Upper lobe of left lung (tissue), 6 donors: ENCODE measurements at regions not wholly inside any gene's neighbourhood (a gene's known extent, or its start where the extent isn't known, plus 50 kb on each side); places are given as distances from the start of the nearest gene placed in this dataset.

Experiments used
- ATAC-seq, 2 donors: fragments of 200-7000 bp; cut with Tn5 transposase; one replicate each; pipeline ENCODE4 v1.9.1; 2022; ENCODE audit warnings: mild to moderate bottlenecking in 2 of 2, moderate library complexity in 2 of 2; ENCODE audit not compliant: low FRiP score in 2 of 2
- DNase-seq, 2 donors: peaks; one replicate each; pipeline ENCODE4 v3.0.0-alpha.2; 2019 to 2020
- H3K27ac ChIP-seq, 4 donors: fragments of 200-600 bp; sonication (generic); one replicate each; pipeline ENCODE4 v1.5.1; 2016 to 2019
- H3K27me3 ChIP-seq, 4 donors: fragments of 200-600 bp; sonication (generic); one replicate each; pipeline ENCODE4 v1.5.1; 2017 to 2019
- H3K36me3 ChIP-seq, 4 donors: fragments of 200-600 bp; sonication (generic); one replicate each; pipeline ENCODE4 v1.5.1; 2016 to 2019
- H3K4me1 ChIP-seq, 4 donors: fragments of 200-600 bp; sonication (generic); one replicate each; pipeline ENCODE4 v1.5.1; 2018 to 2019
- H3K4me3 ChIP-seq, 4 donors: fragments of 200-600 bp; sonication (generic); one replicate each; pipeline ENCODE4 v1.5.1; 2017 to 2019; ENCODE audit warnings: mild to moderate bottlenecking in 2 of 4, moderate library complexity in 1 of 4
- H3K9me3 ChIP-seq, 4 donors: fragments of 200-600 bp; sonication (generic); one replicate each; pipeline ENCODE4 v1.5.1; 2018 to 2019
- EP300 ChIP-seq, 4 donors: sonication (generic); formaldehyde crosslinking; IDR thresholded peaks; one replicate each; pipeline ENCODE4 v1.5.1; 2017; ENCODE audit warnings: antibody characterized with exemption in 4 of 4, control low read depth in 2 of 4
- POLR2A ChIP-seq, 4 donors: fragments of 450-650 bp; IDR thresholded peaks; one replicate each; pipeline ENCODE4 v1.5.1; 2016 to 2017; ENCODE audit warnings: antibody characterized with exemption in 4 of 4, mild to moderate bottlenecking in 2 of 4
- POLR2AphosphoS5 ChIP-seq, 2 donors: sonication (generic); formaldehyde crosslinking; IDR thresholded peaks; one replicate each; pipeline ENCODE4 v1.5.1; 2017; ENCODE audit warnings: antibody characterized with exemption in 2 of 2
- WGBS, 2 donors: methylation state at CpG; one replicate each; pipeline ENCODE4 v1.1.5; 2017 to 2018; 5-methylcytosine and 5-hydroxymethylcytosine counted together
- TF ChIP-seq, protein P1 (sequence below), 6 experiments: fragments of 450-650 bp in 4 of 6; fragments of 200-600 bp in 2 of 6; sonication (generic) in 2 of 6; IDR thresholded peaks; one replicate each; pipeline ENCODE4 v1.5.1; 2016 to 2019; ENCODE audit warnings: antibody characterized with exemption in 6 of 6
- donor health status: DM: no; HTN: no; CAD: no; lungs with moderate emphysema.
- donor health status: DM: no; HTN: yes; CAD: no; lungs with severe emphysema.

DNA sequence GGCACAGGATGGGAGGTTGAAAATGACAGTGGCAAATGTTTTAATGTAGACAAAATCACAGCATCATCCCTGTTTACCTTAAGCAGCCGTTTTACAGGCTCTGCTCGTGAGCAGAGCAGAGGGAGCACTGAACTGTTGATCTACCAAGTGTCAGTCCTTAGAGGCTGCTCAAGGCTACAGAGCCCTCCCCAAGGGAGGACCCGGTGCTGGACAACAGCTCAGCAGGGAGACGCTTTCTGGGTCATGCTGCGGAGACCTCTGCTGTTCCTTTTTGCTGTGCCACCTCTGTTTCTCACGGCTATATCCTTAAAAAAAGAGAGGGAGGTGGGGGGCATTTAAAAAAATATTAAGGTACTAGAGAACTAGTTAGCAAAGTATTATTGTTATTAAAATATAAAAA is 400.2 kb downstream of the GABRB3 start:
- TF ChIP-seq, protein P1, sequence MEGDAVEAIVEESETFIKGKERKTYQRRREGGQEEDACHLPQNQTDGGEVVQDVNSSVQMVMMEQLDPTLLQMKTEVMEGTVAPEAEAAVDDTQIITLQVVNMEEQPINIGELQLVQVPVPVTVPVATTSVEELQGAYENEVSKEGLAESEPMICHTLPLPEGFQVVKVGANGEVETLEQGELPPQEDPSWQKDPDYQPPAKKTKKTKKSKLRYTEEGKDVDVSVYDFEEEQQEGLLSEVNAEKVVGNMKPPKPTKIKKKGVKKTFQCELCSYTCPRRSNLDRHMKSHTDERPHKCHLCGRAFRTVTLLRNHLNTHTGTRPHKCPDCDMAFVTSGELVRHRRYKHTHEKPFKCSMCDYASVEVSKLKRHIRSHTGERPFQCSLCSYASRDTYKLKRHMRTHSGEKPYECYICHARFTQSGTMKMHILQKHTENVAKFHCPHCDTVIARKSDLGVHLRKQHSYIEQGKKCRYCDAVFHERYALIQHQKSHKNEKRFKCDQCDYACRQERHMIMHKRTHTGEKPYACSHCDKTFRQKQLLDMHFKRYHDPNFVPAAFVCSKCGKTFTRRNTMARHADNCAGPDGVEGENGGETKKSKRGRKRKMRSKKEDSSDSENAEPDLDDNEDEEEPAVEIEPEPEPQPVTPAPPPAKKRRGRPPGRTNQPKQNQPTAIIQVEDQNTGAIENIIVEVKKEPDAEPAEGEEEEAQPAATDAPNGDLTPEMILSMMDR (IDR thresholded peaks at IDR 0.05), result no peak
- no peak for TF ChIP-seq POLR2A (IDR thresholded peaks at IDR 0.05)
- no peak for TF ChIP-seq EP300 (IDR thresholded peaks at IDR 0.05)
- no peak for TF ChIP-seq POLR2AphosphoS5 (IDR thresholded peaks at IDR 0.05)
- ATAC-seq (no peak), DNase-seq (no peak)
- H3K9me3 ChIP-seq, result peaks cover 0 to 23% (median 12%) of the 10 kb centered on the region in 4 donors
- H3K27ac ChIP-seq, result no peak overlapping the region
- 51 to 57% methylated on average over 5 to 6 of the region's 6 CpGs for WGBS, 2 donors
- H3K4me1 ChIP-seq, result no peaks in the 10 kb centered on the region
- no peak overlapping the region for H3K4me3 ChIP-seq
- H3K27me3 ChIP-seq, result no peaks in the 10 kb centered on the region
- no peaks in the 10 kb centered on the region for H3K36me3 ChIP-seq

DNA sequence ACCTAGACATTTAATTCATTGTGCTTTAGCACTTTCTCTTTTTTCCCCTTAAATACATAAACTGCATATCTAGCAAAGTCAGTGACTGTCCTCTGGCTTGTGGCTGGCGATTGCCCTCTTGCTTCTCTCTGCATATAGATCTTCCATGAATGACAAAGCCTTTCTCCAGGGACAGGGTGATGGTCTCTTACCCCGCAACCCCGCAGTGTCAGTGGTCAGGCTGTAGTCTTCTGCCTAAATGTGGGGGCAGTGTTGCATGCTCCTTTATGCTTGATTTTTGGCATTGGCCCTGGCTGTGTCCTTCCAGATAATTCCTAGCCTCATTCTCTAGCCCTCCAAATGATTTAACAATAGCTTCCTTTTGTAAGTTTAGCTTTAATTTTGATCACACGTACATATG is 407.8 kb downstream of the GABRB3 start:
- no peak for ATAC-seq
- TF ChIP-seq, protein P1 (IDR thresholded peaks at IDR 0.05), result no peak
- TF ChIP-seq POLR2A (IDR thresholded peaks at IDR 0.05) (no peak), POLR2AphosphoS5 (IDR thresholded peaks at IDR 0.05) (no peak), EP300 (IDR thresholded peaks at IDR 0.05) (no peak)
- H3K4me1 ChIP-seq, result no peaks in the 10 kb centered on the region
- no peaks in the 10 kb centered on the region for H3K27me3 ChIP-seq
- H3K4me3 ChIP-seq, result no peak overlapping the region
- no peaks in the 10 kb centered on the region for H3K9me3 ChIP-seq
- no peak for DNase-seq
- WGBS, 2 donors, result 88 to 93% methylated on average over 4 of the region's 4 CpGs
- H3K27ac ChIP-seq, result no peak overlapping the region
- no peaks in the 10 kb centered on the region for H3K36me3 ChIP-seq

DNA sequence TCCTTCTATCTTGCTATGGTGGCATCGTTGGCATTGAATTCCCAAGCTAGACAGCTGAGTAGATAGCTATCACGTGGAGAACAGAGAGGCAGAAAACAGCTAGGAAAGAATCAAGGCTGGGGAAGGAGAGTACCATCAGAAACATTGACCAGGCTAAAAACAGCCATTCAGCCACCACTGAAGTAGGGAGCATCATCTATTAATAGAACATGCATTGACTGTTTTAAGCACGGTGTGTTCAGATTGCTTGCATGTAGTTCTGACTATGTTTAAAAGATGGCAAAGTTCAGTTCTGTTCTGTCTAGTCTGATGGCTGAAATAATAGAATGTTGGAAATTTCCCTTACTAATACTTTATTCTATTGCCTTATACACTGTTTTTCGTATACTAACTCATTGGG is 413.0 kb downstream of the GABRB3 start:
- H3K36me3 ChIP-seq, result no peaks in the 10 kb centered on the region
- H3K4me3 ChIP-seq, result no peak overlapping the region
- no peaks in the 10 kb centered on the region for H3K4me1 ChIP-seq
- WGBS, 2 donors, result 69 to 77% methylated on average over 4 of the region's 4 CpGs
- TF ChIP-seq EP300 (IDR thresholded peaks at IDR 0.05) (no peak), POLR2A (IDR thresholded peaks at IDR 0.05) (no peak), POLR2AphosphoS5 (IDR thresholded peaks at IDR 0.05) (no peak)
- H3K9me3 ChIP-seq, result no peaks in the 10 kb centered on the region
- no peak overlapping the region for H3K27ac ChIP-seq
- H3K27me3 ChIP-seq, result no peaks in the 10 kb centered on the region
- no peak for DNase-seq
- ATAC-seq, result no peak

DNA sequence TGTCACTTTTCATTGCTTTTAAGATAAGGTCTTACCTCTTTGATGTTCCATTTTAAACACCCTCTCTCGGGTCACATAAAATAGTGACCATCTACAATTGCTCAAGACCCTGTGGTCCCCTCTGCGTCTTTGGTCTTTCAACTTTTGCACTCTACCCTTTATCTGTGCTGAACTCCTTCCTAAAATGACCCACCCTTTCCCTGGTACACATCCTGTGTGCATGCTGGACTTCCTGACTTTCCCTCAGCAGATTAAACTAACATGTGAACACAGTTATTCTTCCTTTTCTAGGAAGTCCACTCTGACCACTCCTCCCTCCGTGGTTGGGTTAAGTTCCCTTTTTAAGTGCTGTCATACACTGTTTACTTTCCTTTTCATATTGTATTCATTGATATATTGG is 414.2 kb downstream of the GABRB3 start:
- DNase-seq, result no peak
- Histone ChIP-seq H3K4me3 (no peak overlapping the region), H3K9me3 (no peaks in the 10 kb centered on the region), H3K27ac (no peak overlapping the region), H3K4me1 (no peaks in the 10 kb centered on the region), H3K27me3 (no peaks in the 10 kb centered on the region), H3K36me3 (no peaks in the 10 kb centered on the region)
- TF ChIP-seq, protein P1 (IDR thresholded peaks at IDR 0.05), result no peak
- no peak for TF ChIP-seq POLR2A (IDR thresholded peaks at IDR 0.05)
- no peak for TF ChIP-seq EP300 (IDR thresholded peaks at IDR 0.05)
- no peak for TF ChIP-seq POLR2AphosphoS5 (IDR thresholded peaks at IDR 0.05)
- 20 to 28% methylated on average over 3 of the region's 3 CpGs for WGBS, 2 donors
- ATAC-seq, result no peak

DNA sequence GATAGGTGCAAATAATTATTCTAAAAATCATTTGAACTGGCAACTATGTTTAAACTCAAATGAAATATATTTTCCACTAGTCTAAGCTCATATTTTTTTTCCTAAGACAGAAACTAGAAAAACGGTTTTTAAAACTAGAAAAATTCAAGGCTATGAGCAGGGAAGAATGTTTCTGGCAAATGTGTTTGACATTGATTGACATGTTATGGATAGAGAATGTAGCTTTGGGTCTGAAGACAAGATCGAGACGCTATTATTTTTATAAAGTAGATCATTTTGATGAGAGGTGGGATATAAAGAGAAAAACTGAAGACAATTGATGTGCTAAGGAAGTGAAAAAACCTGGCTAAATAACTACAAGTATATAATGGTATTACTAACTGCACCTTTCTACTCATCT is 415.2 kb downstream of the GABRB3 start:
- ATAC-seq (no peak), DNase-seq (no peak)
- no peaks in the 10 kb centered on the region for H3K27me3 ChIP-seq
- TF ChIP-seq POLR2AphosphoS5 (IDR thresholded peaks at IDR 0.05) (no peak), EP300 (IDR thresholded peaks at IDR 0.05) (no peak), POLR2A (IDR thresholded peaks at IDR 0.05) (no peak)
- TF ChIP-seq, protein P1 (IDR thresholded peaks at IDR 0.05), result no peak
- no peak overlapping the region for H3K4me3 ChIP-seq
- H3K27ac ChIP-seq, result no peak overlapping the region
- H3K9me3 ChIP-seq, result no peaks in the 10 kb centered on the region
- 73 to 81% methylated on average over 3 of the region's 3 CpGs for WGBS, 2 donors
- H3K36me3 ChIP-seq, result no peaks in the 10 kb centered on the region
- no peaks in the 10 kb centered on the region for H3K4me1 ChIP-seq
